NT2/D1 (cell line): ENCODE measurements at regions not wholly inside any gene's neighbourhood (a gene's known extent, or its start where the extent isn't known, plus 50 kb on each side); places are given as distances from the start of the nearest gene placed in this dataset.

ENCODE experiments used
- DNase-seq: peaks from one replicate; pipeline ENCODE4 v3.0.0-alpha.2; 2011; ENCODE audit warnings: low read depth, low spot score
- H3K27me3 ChIP-seq: 2 replicates; pipeline ENCODE4 v1.6.0; 2011; ENCODE audit warnings: mild to moderate bottlenecking; ENCODE audit not compliant: insufficient read length, insufficient read depth
- H3K36me3 ChIP-seq: 2 replicates; pipeline ENCODE4 v1.6.1; 2011; ENCODE audit warnings: mild to moderate bottlenecking, low read length, mixed read lengths; ENCODE audit not compliant: insufficient read depth, insufficient read length
- H3K4me1 ChIP-seq: 2 replicates; pipeline ENCODE4 v1.5.1; 2011; ENCODE audit not compliant: insufficient read depth, insufficient read length
- H3K4me3 ChIP-seq: 2 replicates; pipeline ENCODE4 v1.5.1; 2011; ENCODE audit warnings: low read depth; ENCODE audit not compliant: insufficient read length
- H3K9ac ChIP-seq: 2 replicates; pipeline ENCODE4 v1.6.0; 2011; ENCODE audit warnings: low read depth; ENCODE audit not compliant: insufficient read length
- H3K9me3 ChIP-seq: 2 replicates; pipeline ENCODE4 v1.5.1; 2011; ENCODE audit warnings: mild to moderate bottlenecking, low read length; ENCODE audit not compliant: insufficient read depth
- SUZ12 ChIP-seq: IDR thresholded peaks from 2 replicates; pipeline ENCODE4 v1.6.1; 2011; ENCODE audit not compliant: insufficient read length, insufficient read depth; ENCODE audit errors: extremely low read depth
- YY1 ChIP-seq: IDR thresholded peaks from 2 replicates; pipeline ENCODE4 v1.6.1; 2011; ENCODE audit not compliant: insufficient read length, insufficient read depth
- ZNF274 ChIP-seq: IDR thresholded peaks from 2 replicates; pipeline ENCODE4 v1.6.1; 2011; ENCODE audit warnings: mild to moderate bottlenecking, low read depth, low read length

GRCh38 chr1:114232691-114233090 lies 79.0 kb upstream of the SYT6 start:
- Histone ChIP-seq H3K4me1 (no peaks in the 10 kb centered on the region), H3K9ac (no peak overlapping the region), H3K36me3 (no peaks in the 10 kb centered on the region), H3K27me3 (no peaks in the 10 kb centered on the region), H3K9me3 (no peaks in the 10 kb centered on the region), H3K4me3 (no peak overlapping the region)
- no peak for TF ChIP-seq YY1
- no peak for TF ChIP-seq SUZ12
- no peak for TF ChIP-seq ZNF274
- DNase-seq = no peak

GRCh38 chr1:114231301-114231700 lies 77.6 kb upstream of the SYT6 start:
- no peaks in the 10 kb centered on the region for H3K36me3 ChIP-seq
- no peak for DNase-seq
- no peaks in the 10 kb centered on the region for H3K27me3 ChIP-seq
- H3K9me3 ChIP-seq = no peaks in the 10 kb centered on the region
- TF ChIP-seq ZNF274 (no peak), SUZ12 (no peak), YY1 (no peak)
- H3K4me3 ChIP-seq = no peak overlapping the region
- H3K4me1 ChIP-seq = no peaks in the 10 kb centered on the region
- no peak overlapping the region for H3K9ac ChIP-seq

GRCh38 chr1:114229368-114229767 lies 75.7 kb upstream of the SYT6 start:
- Histone ChIP-seq H3K9ac (no peak overlapping the region), H3K9me3 (no peaks in the 10 kb centered on the region), H3K27me3 (no peaks in the 10 kb centered on the region), H3K36me3 (no peaks in the 10 kb centered on the region), H3K4me1 (no peaks in the 10 kb centered on the region), H3K4me3 (no peak overlapping the region)
- TF ChIP-seq ZNF274 (no peak), YY1 (no peak), SUZ12 (no peak)
- DNase-seq = no peak

GRCh38 chr1:114227059-114227458 lies 73.4 kb upstream of the SYT6 start:
- DNase-seq = no peak
- Histone ChIP-seq H3K4me1 (no peaks in the 10 kb centered on the region), H3K27me3 (no peaks in the 10 kb centered on the region), H3K9me3 (no peaks in the 10 kb centered on the region), H3K4me3 (no peak overlapping the region), H3K9ac (no peak overlapping the region), H3K36me3 (no peaks in the 10 kb centered on the region)
- TF ChIP-seq YY1 (no peak), ZNF274 (no peak), SUZ12 (no peak)

- Histone ChIP-seq H3K36me3 (no peaks in the 10 kb centered on the region), H3K4me3 (no peak overlapping the region), H3K27me3 (no peaks in the 10 kb centered on the region), H3K9me3 (no peaks in the 10 kb centered on the region), H3K9ac (no peak overlapping the region), H3K4me1 (no peaks in the 10 kb centered on the region)
- no peak for TF ChIP-seq YY1
- TF ChIP-seq ZNF274 = no peak
- TF ChIP-seq SUZ12 = no peak
- DNase-seq = no peak
Observed at GRCh38 chr1:114224196-114224907, 70.7 kb upstream of the SYT6 start.

- H3K4me1 ChIP-seq = no peaks in the 10 kb centered on the region
- no peaks in the 10 kb centered on the region for H3K36me3 ChIP-seq
- H3K27me3 ChIP-seq = no peaks in the 10 kb centered on the region
- no peak overlapping the region for H3K9ac ChIP-seq
- TF ChIP-seq YY1 = no peak
- no peak for TF ChIP-seq ZNF274
- no peak for TF ChIP-seq SUZ12
- no peak overlapping the region for H3K4me3 ChIP-seq
- H3K9me3 ChIP-seq = no peaks in the 10 kb centered on the region
- DNase-seq = no peak
Observed at GRCh38 chr1:114222920-114223319, 69.3 kb upstream of the SYT6 start.

GRCh38 chr1:114219172-114219868 lies 65.7 kb upstream of the SYT6 start:
- H3K9ac ChIP-seq = no peak overlapping the region
- no peaks in the 10 kb centered on the region for H3K27me3 ChIP-seq
- TF ChIP-seq ZNF274 (no peak), SUZ12 (no peak), YY1 (no peak)
- no peaks in the 10 kb centered on the region for H3K4me1 ChIP-seq
- H3K4me3 ChIP-seq = no peak overlapping the region
- no peaks in the 10 kb centered on the region for H3K9me3 ChIP-seq
- no peaks in the 10 kb centered on the region for H3K36me3 ChIP-seq
- peak; percentile 32 for DNase-seq
